ENCODE measurements at regions not wholly inside any gene's neighbourhood (a gene's known extent, or its start where the extent isn't known, plus 50 kb on each side); places are given as distances from the start of the nearest gene placed in this dataset.

DNA sequence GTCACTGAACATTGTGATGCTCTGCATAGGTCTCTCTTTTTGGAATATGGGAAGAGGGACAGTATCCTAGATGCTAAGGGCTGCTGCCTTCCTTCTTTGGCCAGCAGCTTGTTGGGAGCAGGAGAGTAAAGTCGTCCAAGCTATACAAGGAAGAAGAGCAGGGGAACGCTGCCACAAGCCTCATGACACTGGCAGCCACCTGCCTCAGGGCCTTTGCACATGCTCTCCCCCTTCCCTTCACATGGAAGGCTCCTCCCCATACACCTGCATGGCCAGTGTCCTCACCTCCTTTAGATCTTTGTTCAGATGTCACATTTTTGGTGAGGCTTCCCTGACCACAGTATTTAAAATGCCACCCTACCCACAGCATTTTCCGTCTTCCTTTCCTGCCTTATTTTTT, 78.1 kb upstream of the CRHR1 start:
- no peak for DNase-seq (ENCODE audit: low read depth in 4 of 4, low spot score in 3 of 4)

DNA sequence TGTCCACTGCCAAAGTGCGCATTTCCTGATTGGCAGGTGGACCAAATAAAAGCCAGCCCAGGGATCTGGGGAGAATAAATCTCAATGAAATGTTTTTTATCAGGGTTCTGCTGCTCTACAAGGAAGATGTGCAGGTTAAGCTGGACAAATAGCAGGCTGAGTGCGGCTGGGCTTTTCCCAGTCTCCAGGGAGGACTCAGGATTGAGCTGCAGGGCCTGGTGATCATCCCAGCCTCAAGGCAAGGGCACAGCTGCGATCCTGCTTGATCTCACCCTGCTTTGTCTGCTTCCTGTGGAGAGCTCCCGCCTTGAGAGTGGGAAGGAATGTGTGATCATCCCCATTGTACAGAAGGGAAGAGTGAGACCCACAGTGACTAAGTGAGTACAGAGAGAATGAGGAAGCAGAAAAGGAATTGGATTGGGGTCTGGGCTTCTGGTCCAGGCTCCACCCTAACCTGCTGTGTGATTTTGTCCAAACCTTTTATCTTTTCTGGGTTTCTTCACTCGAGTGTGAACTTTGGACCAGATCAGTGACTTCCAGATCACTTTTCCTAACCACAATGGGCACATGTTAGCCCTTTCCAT, 75.3 kb upstream of the CRHR1 start:
- DNase-seq (ENCODE audit: low read depth in 4 of 4, low spot score in 3 of 4): no peak

DNA sequence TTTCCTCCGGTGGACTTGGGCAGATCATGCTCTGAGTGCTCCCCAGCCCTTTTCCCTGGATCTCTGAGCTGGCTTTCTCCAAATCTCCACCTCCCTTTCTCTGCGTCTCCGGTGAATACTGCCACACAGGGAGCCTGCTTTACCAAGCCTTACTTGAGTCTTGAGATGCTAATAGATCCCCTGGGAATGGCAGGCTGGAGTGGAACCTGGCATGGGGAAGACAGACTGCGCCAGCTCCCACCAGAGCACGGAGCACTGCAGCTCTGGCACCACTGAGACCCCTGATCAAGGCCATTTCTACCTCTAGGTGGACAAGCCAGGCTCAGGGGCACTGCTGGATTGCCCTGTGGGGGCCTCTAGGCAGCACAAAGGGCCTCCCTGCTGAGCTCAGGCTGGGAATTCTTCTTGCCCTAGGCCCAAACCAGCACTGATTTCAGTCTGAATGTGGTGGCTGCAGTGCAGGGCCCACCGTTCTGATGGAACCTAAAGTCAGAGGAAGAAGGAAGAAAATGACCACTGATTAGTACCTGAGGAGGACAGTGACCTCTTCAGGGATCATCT, 74.3 kb upstream of the CRHR1 start:
- no peak for DNase-seq (ENCODE audit: low read depth in 4 of 4, low spot score in 3 of 4)

DNA sequence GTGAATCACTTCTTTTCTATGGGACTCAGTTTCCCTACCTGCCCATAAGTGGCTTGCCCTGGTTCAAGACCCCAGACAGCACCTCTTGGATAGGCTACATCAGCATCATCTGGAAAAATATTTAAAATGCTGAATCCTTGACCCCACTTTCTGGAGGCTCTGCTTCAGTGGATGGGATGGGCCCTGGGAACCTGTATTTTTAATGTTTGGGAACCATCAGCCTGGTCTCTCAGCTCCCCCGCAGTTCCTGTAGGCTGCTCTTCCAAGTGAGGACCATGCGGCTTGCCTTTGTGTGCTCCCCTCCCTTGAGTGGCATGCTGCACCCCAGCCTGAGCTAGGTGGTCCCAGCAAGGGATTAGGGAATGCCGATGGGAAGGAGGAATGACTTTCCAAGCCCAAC, 68.3 kb upstream of the CRHR1 start:
- no peak for DNase-seq (ENCODE audit: low read depth in 4 of 4, low spot score in 3 of 4)

DNA sequence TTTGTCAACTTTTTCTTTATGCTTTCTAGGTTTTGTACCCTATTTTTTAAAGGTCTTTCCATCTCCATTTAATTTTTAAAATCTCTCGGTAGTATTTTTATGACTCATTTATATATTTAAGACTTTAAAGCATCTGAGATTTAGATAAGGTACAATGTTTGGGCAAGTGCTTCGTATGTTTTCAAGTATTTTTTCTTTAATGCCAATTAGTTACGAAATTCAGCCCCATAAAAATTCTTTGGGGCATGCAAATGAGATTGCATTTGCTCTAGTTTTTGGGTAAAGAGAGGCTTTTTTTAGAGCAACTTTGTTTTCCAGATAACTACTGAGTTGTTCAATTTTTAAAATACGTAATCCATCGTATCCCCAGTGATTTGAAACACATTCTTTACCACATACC, 65.3 kb upstream of the CRHR1 start:
- no peak for DNase-seq (ENCODE audit: low read depth in 4 of 4, low spot score in 3 of 4)

DNA sequence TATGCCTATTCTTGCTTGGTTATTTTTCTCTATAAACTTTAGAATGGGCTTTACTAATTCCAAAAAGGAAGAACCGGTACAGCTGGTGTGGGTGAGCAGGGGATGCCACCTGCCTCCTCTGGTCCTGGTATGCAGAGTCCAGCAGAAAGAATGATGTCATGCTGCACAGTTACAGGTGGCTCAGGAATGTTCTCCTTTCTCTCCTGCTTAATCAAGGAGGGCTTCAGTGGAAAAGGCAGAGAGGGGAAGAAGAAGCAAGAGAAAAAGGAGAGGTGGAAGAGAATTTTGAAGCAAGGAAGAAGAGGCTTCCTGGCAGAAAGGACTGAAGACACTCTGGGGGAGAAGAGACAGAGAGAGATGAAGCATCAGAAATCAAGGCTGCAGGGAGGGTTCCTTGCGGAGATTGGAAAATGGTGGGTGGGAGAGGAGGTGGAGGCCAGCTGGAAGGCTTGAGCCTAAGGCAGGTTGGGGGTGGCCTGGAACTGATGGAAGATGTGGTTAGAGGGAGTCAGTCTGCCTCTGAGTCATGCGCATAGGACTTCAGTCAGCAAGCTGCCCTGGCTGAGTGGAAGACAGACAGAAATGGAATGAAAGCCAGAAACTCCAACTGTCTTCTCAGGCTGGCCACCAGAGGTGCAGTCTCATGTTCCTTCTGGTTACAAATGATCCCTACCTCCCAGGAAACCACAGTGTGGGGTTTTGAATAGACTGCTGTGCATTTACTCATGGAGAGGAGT, 64.6 kb upstream of the CRHR1 start:
- no peak for DNase-seq (ENCODE audit: low read depth in 4 of 4, low spot score in 3 of 4)

DNA sequence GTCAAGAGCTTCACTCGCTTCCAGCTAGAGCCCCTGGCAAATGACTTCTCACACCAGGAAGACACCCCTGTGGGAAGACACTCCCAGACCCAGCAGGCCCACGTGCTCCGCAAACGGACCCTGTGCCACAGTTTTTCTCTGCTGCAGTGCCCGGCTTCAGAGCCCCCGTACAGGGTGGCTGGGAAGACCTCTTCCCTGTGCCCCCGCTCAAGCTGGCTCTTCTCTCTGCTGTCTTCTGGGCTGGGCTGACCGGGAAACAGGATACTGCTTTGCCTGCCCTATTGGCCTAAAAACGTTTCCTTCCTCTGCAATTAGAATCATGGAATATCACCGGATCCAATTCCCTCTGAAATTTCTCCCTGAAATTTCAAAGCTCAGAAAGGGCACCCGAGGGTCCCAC, 63.7 kb upstream of the CRHR1 start:
- DNase-seq (ENCODE audit: low read depth in 4 of 4, low spot score in 3 of 4): no peak

DNA sequence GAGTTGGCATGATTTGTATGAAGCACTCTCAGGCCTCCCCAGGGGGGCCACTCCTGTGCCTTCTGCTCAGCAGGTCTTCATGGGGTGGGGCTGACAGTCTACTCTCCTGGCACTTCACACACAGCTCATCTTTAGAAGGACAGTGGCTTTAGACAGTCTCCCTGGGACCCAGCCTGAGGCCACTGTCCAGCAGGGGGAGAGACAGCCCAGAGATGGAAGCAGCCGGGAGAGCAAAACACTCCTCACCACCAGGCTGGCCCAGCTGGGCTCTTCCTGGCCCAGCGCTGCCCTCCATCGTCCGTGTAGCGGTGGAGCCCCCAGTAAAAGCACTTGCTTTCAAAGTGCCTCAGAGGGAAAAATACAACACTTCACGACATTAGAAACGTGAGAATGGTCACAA, 62.0 kb upstream of the CRHR1 start:
- DNase-seq (ENCODE audit: low read depth in 4 of 4, low spot score in 3 of 4): no peak

DNA sequence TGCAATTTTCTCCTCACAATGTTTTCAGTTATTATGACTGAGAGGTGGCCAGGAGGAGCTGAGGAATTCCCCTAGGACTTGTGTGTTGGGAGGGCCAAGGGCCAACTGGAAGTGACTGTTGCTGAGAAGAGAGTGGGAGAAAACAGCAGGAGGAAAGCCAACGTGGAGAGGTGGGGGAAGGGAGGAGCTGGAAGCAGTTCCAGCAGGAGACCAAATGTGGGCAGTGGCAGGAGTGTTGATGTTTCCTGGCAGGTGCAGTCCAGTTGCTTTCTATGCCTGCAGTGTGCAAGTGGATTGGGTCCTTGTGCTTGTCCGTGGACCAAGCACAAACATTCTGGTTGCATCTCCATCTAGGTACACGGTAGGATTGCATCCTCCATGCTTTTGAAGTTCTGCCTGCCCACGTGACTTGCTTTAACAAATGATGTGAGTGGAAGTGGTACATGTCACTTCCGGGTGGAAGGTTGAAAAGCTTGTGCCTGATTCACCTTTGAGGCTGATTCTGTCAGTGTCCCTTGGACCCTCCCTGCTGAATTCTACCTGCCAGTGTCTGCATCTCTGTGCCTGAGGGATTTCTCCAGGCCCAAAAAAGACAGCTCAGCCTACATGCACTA, 54.7 kb upstream of the CRHR1 start:
- DNase-seq (ENCODE audit: low read depth in 4 of 4, low spot score in 3 of 4): no peak

DNA sequence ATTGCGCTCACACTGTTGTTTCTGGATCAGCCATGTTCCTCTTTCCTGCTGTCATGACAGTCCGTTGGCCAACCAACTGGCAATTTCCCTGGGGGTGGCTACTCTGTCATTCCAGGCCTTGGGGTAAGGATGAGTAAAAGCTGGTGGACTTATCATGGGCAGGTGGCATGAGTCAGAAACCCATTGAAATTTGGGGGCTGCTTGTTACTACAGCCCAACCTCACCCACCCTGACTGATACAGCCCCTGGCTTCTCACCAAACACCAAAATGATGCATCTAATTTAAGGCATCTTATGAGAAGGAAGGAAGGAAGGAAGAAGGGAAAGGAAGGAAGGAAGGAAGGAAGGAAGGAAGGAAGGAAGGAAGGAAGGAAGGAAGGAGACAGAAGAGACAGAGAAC, 53.9 kb upstream of the CRHR1 start:
- no peak for DNase-seq (ENCODE audit: low read depth in 4 of 4, low spot score in 3 of 4)

DNA sequence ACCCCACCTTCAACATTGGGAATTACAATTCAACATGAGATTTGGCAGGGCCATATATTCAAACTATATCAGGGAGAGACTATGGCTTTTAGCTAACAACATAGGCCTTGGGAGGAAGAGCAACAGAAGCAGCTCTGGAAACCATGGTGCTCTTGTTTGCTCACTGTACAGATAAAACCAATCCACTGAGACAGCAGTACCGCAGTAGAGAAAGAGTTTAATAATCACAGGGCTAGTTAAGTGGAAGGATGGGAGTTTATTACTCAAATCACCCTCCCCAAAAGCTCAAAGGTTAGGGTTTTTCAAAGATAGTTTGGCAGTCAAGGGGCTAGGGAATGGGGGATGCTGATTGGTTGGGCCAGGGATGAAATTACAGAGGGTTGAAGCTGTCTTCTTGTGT, 52.7 kb upstream of the CRHR1 start:
- no peak for DNase-seq (ENCODE audit: low read depth in 4 of 4, low spot score in 3 of 4)

DNA sequence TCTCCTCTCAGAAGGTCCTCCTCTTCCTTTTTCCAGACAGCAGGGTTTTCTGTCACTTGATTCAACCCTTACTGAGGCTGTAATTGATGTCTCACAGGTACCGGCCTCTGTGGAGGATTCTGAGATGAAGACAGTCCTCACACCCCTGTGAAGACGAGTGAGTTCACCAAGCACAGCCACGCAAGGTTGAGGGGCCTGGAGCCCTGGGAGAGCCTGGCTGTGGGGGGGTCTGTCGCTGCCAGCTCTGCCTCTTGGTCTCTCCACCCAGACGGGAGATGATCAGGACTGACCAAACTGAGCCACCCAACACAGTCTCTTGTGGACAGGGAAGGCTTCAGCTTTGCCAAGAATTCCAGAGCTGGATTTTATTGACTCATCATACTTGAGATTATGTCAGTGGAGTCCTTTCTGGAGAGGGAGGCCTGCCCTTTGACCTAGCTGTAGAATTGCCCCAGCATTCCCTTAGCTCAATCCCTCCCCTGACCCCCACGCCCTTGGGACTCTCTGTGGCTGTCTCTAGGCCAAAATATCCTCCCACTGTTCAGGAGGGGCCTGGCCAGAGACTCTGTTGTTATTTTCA, 51.1 kb upstream of the CRHR1 start:
- no peak for DNase-seq (ENCODE audit: low read depth in 4 of 4, low spot score in 3 of 4)

DNA sequence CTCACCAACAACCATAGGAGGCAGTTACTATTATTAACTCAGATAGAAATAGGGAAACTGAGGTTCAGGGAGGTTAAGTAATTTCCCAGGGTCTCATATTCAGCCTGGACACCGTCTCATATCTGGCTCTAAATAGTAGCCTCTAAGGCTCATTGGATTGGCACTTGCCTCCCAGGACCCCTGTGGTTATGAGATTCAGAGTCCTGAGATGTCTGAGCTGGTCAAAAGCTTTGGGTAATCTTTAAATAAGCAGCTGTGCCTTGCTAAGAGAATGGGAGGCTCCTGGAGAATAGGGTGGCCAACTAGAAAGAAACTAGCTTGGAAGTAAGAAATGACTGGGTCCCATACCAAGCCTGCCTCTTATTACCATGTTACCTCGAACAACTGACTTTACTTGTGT, 50.3 kb upstream of the CRHR1 start:
- no peak for DNase-seq (ENCODE audit: low read depth in 4 of 4, low spot score in 3 of 4)
